GM08714 (cell line): ENCODE measurements at regions not wholly inside any gene's neighbourhood (a gene's known extent, or its start where the extent isn't known, plus 50 kb on each side); places are given as distances from the start of the nearest gene placed in this dataset.
"Not testable (repeated sequence)": the region's sequence is repeated elsewhere in the genome, so short reads cannot be mapped to it uniquely, and the experiment has no call there.

Experiments
- H3K4me3 ChIP-seq: fragments of 200-500 bp; sonication (Bioruptor generic); 2 replicates; pipeline ENCODE4 v1.5.1; 2014; ENCODE audit warnings: mild to moderate bottlenecking, low read length, inconsistent platforms
- ZNF274 ChIP-seq: IDR thresholded peaks from 2 replicates; pipeline ENCODE4 v1.6.1; 2012; ENCODE audit warnings: mild to moderate bottlenecking, low read depth, low read length

DNA sequence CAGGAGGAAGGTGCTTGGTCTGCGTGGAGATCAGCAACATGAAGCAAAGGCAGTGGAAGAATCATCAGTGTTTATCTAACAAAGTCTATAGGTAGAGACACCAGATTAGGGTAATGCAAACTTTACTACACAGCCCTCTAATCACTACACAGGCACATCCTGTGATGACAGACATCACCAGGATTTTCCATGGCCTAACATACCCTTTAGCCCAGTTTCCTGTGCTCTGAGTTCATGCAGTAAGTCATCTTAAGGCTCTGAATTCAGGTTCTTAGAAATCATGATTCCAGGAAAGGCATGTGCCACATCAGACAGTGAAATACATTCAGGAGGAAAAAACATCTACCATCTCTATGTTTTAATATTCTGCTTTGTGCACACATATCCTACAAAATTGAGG, 708.5 kb upstream of the SLC8A1 start:
- no peak for TF ChIP-seq ZNF274
- H3K4me3 ChIP-seq = no peak overlapping the region

- no peak overlapping the region for H3K4me3 ChIP-seq
- no peak for TF ChIP-seq ZNF274
Observed at GRCh38 chr2:41167014-41167413, 715.1 kb upstream of the SLC8A1 start.

GRCh38 chr2:41169744-41170143, 717.9 kb upstream of the SLC8A1 start:
- H3K4me3 ChIP-seq = no peak overlapping the region
- TF ChIP-seq ZNF274 = no peak

- TF ChIP-seq ZNF274 = no peak
- no peak overlapping the region for H3K4me3 ChIP-seq
Observed at GRCh38 chr2:41170589-41170988, 718.7 kb upstream of the SLC8A1 start.

- no peak for TF ChIP-seq ZNF274
- H3K4me3 ChIP-seq = no peak overlapping the region
Observed at GRCh38 chr2:41180387-41180786, 728.5 kb upstream of the SLC8A1 start.

GRCh38 chr2:41182961-41183360, 731.1 kb upstream of the SLC8A1 start:
- TF ChIP-seq ZNF274 = no peak
- H3K4me3 ChIP-seq = no peak overlapping the region

GRCh38 chr2:41187376-41188122, 735.7 kb upstream of the SLC8A1 start:
- no peak for TF ChIP-seq ZNF274
- no peak overlapping the region for H3K4me3 ChIP-seq

GRCh38 chr2:41194230-41194629, 742.3 kb upstream of the SLC8A1 start:
- no peak overlapping the region for H3K4me3 ChIP-seq
- TF ChIP-seq ZNF274 = no peak

GRCh38 chr2:41197781-41198180, 745.9 kb upstream of the SLC8A1 start:
- no peak for TF ChIP-seq ZNF274
- H3K4me3 ChIP-seq = no peak overlapping the region

DNA sequence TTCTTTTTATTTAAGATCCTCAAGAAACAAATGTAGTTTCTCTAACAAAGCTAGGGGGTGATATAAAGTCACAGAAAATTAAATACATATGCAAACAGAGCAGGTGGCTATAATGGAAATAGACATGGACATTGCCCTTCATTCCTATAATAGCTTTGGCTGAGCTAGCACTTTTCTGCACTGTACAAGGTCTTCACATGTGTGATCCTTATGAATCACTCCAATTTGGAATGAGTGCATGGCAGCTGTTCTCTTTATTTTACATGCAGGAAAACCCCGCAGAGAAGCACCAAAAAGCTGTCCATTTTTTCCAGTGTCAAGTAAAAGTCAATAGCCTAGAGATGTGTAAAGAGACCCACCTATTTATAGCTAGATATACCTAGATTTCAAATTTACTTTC, 747.4 kb upstream of the SLC8A1 start:
- TF ChIP-seq ZNF274 = no peak

GRCh38 chr2:41204315-41204714, 752.4 kb upstream of the SLC8A1 start:
- no peak for TF ChIP-seq ZNF274
- no peak overlapping the region for H3K4me3 ChIP-seq

More for the DNA sequence above, 747.4 kb upstream of the SLC8A1 start:
- H3K4me3 ChIP-seq = no peak overlapping the region

- no peak overlapping the region for H3K4me3 ChIP-seq
- no peak for TF ChIP-seq ZNF274
Observed at GRCh38 chr2:41206004-41206403, 754.1 kb upstream of the SLC8A1 start.

DNA sequence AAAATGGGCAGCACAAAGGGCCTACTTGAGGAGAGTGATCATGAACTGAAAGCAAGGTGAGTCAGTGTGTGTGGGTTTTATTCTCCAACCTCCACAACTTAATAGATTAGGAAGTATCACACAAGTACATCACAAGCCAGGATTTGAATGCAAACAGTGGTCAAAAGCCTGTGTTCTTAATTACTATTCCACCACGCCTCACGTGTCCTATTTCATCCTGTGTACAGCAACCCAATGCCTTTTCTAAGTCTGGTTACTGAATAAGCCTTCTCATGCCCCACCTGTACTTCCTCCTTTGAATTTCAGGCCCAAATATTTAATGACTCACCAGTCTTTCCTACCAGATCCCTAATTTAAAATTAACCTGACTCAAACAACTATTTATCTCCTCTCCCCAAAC, 755.7 kb upstream of the SLC8A1 start:
- no peak overlapping the region for H3K4me3 ChIP-seq

DNA sequence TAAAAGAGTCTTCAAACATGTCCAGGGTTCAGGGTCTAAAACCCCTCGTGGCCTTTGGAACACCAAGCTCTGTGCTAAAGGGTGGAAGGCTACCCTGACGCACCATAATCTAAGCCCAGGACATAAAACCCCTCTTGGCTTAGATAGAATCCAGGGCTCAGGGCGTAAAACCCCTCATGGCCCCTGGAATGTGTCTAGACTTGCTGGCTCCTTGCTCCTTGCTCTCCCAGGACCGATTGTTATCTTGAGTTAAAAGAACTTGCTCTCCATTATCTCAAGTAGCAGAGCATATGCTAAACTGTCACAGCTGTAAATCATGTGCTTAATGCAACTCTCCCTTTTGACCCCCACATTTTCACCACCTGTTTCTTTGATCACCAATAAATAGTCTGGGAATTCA, 758.1 kb upstream of the SLC8A1 start:
- H3K4me3 ChIP-seq = not testable (repeated sequence)

More for the DNA sequence above, 755.7 kb upstream of the SLC8A1 start:
- no peak for TF ChIP-seq ZNF274

GRCh38 chr2:41216978-41217377, 765.1 kb upstream of the SLC8A1 start:
- TF ChIP-seq ZNF274 = no peak
- H3K4me3 ChIP-seq = no peak overlapping the region

DNA sequence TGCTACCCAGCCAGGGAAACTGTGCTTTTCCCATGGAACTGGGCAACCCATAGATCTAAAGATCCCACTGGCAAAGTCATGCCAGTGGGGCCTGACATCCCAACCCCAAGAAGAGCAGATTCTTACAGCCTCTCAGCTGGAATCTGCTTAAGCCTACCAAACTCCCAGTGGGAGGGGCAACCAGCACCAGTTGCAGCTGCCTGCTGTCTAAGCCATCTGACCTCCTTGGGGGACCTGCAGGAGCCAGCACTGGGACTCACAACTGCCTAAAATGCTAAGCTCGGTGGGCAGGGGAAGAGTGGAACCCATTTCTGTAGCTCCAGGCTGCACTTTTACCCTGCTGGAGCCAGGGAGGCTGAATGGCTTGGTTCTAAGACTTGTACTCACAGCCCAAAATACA, 770.7 kb upstream of the SLC8A1 start:
- H3K4me3 ChIP-seq = no peak overlapping the region
- TF ChIP-seq ZNF274 = no peak

GRCh38 chr2:41234093-41234492, 782.2 kb upstream of the SLC8A1 start:
- TF ChIP-seq ZNF274 = no peak

More at GRCh38 chr2:41234093-41234492, 782.2 kb upstream of the SLC8A1 start:
- H3K4me3 ChIP-seq = no peak overlapping the region
